Hematopoietic multipotent progenitor cell treated with erythropoietin and hydrocortisone succinate and interleukin-3 and kit ligand, for 4 days (in vitro differentiated cells): ENCODE measurements at regions not wholly inside any gene's neighbourhood (a gene's known extent, or its start where the extent isn't known, plus 50 kb on each side); places are given as distances from the start of the nearest gene placed in this dataset.
"Not testable (repeated sequence)": the region's sequence is repeated elsewhere in the genome, so short reads cannot be mapped to it uniquely, and the experiment has no call there.

Experiments
- DNase-seq: peaks from one replicate; pipeline ENCODE4 v3.0.0-alpha.2; 2015

GRCh38 chr5:34331928-34332454 lies 289.0 kb upstream of the C1QTNF3 start:
- not testable (repeated sequence) for DNase-seq

- not testable (repeated sequence) for DNase-seq
Observed at GRCh38 chr5:34339408-34340001, 296.5 kb upstream of the C1QTNF3 start.

GRCh38 chr5:34354440-34354839 lies 301.7 kb upstream of the RAI14 start:
- DNase-seq: not testable (repeated sequence)

- not testable (repeated sequence) for DNase-seq
Observed at GRCh38 chr5:34371417-34371816, 284.7 kb upstream of the RAI14 start.

GRCh38 chr5:34371817-34372216 lies 284.3 kb upstream of the RAI14 start:
- DNase-seq: not testable (repeated sequence)

GRCh38 chr5:34372739-34373138 lies 283.4 kb upstream of the RAI14 start:
- DNase-seq: not testable (repeated sequence)

GRCh38 chr5:34377651-34378050 lies 278.5 kb upstream of the RAI14 start:
- not testable (repeated sequence) for DNase-seq

- not testable (repeated sequence) for DNase-seq
Observed at GRCh38 chr5:34378498-34378897, 277.6 kb upstream of the RAI14 start.

- DNase-seq: not testable (repeated sequence)
Observed at GRCh38 chr5:34388754-34389153, 267.4 kb upstream of the RAI14 start.

GRCh38 chr5:34409373-34409772 lies 246.8 kb upstream of the RAI14 start:
- DNase-seq: no peak

- DNase-seq: no peak
Observed at GRCh38 chr5:34410411-34411139, 245.6 kb upstream of the RAI14 start.

GRCh38 chr5:34411470-34412346 lies 244.4 kb upstream of the RAI14 start:
- DNase-seq: no peak

- DNase-seq: no peak
Observed at GRCh38 chr5:34412736-34413135, 243.4 kb upstream of the RAI14 start.

GRCh38 chr5:34415559-34416198 lies 240.4 kb upstream of the RAI14 start:
- no peak for DNase-seq

GRCh38 chr5:34416501-34417008 lies 239.6 kb upstream of the RAI14 start:
- no peak for DNase-seq

- not testable (repeated sequence) for DNase-seq
Observed at GRCh38 chr5:34420191-34420590, 235.9 kb upstream of the RAI14 start.

- no peak for DNase-seq
Observed at GRCh38 chr5:34436761-34437501, 219.2 kb upstream of the RAI14 start.

- no peak for DNase-seq
Observed at GRCh38 chr5:34439601-34440000, 216.5 kb upstream of the RAI14 start.

- not testable (repeated sequence) for DNase-seq
Observed at GRCh38 chr5:34441767-34442166, 214.4 kb upstream of the RAI14 start.

- DNase-seq: no peak
Observed at GRCh38 chr5:34447424-34447823, 208.7 kb upstream of the RAI14 start.

GRCh38 chr5:34449639-34450038 lies 206.5 kb upstream of the RAI14 start:
- DNase-seq: no peak

GRCh38 chr5:34450338-34450737 lies 205.8 kb upstream of the RAI14 start:
- no peak for DNase-seq
